GM12891 (cell line): ENCODE measurements at regions not wholly inside any gene's neighbourhood (a gene's known extent, or its start where the extent isn't known, plus 50 kb on each side); places are given as distances from the start of the nearest gene placed in this dataset.

Source experiments
- POLR2A ChIP-seq: IDR thresholded peaks from 2 replicates; pipeline ENCODE4 v1.6.1; 2011; ENCODE audit warnings: low read depth, low read length, control low read depth
- POLR2AphosphoS5 ChIP-seq: IDR thresholded peaks from 2 replicates; pipeline ENCODE4 v1.6.1; 2011; ENCODE audit warnings: low read depth, low read length, control low read depth
- SPI1 ChIP-seq: IDR thresholded peaks from 2 replicates; pipeline ENCODE4 v1.6.1; 2011; ENCODE audit warnings: low read depth, low read length, control low read depth
- TAF1 ChIP-seq: IDR thresholded peaks from 2 replicates; pipeline ENCODE4 v1.6.1; 2011; ENCODE audit warnings: low read depth, low read length, control low read depth

DNA sequence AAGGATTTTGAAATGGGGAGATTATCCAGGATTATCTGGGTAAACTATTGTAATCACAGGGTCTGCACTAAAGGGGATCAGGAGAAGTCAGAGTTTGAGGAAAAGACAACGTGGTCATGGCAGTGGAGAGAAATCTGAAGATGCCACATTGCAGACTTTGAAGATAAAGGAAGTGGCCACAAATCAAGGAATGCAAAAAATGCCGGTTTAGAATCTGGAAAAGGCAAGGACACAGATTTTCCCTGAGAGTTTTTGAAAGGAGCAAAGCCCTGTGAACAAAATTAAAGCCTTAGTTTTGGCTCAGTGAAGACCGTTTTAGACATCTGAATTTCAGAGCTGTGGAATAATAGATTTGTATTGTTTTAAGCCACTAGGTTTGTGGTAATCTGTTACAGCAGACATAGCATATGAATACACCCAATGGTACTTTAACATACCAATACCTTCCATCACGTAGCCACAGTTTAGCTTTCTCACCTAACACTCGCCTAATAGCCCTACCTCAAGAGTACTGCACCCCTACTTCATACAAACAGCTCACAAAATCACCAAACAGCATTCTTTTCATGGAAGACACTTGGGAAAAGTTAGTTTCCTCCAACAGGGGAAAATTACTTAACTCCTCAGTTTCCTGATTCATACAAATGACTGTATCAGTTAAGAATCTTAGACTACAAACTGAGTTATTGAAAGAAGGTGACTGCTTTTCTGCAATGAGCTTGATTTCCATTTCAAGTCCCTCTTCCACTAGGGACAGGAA lies 446.5 kb downstream of the INHBA start:
- TF ChIP-seq POLR2A: no peak
- TF ChIP-seq POLR2AphosphoS5: no peak
- TF ChIP-seq TAF1: no peak
- no peak for TF ChIP-seq SPI1
